Femur (tissue), 1 donor: ENCODE measurements at regions not wholly inside any gene's neighbourhood (a gene's known extent, or its start where the extent isn't known, plus 50 kb on each side); places are given as distances from the start of the nearest gene placed in this dataset.

Experiments used
- DNase-seq: peaks from one replicate; pipeline ENCODE4 v3.0.0-alpha.2; 2017

DNA sequence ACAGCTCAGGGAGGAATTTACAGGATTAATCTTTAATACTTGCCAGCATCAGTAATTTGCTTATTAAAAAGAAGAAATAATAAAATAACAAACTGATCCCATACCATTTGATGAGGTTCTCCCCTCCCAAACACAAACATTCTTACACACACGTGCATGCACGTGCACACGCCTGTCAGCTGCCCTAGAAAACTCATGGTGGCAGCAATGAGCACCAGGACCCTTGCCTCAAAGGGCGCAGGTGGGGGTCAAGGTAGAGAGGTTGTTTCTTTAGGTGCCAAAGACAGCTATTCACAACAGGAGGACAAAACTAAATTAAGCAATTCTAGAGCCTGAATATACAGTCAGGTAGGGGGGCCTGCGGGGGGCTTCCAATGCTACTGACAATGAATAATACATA is 219.3 kb downstream of the BUD13 start:
- DNase-seq, result no peak

DNA sequence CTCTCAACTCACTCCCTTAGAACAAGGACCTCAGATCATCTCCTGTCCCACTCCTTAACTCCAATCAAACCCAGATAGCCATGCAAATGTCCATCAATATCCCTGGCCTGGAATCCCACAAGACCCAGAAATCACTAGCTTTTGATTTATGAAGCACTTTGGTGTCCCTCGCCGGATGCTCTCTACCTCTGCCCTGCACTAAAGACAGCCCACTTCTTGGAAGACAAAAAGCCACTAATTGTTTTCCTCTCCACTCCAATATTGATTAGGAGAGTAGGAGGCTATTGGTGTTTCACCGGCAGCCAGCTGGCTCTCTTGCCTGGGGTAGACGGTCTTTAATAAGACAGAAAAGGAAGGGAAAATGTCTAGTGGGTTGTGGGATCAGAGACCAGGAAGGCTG is 221.2 kb downstream of the BUD13 start:
- DNase-seq, result no peak

DNA sequence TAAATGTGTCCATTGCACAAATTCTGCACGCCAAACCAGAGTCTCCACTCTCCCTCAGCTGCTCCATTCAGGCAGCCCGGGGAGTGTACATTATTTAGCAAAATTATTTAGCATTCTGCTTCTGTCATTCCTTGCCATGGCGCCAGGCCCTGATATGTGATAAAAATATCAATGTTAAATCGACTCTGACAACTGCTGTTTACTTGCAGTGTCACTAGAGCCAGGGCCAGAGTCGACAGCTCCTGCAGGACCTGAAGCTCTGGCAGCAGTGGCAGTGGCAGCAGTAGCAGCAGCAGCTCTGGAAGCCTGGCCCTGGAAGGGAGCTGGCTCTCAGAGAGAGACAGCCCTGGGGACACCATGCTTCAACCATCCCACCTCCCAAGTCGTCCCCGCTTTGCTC is 224.5 kb downstream of the BUD13 start:
- DNase-seq, result no peak

DNA sequence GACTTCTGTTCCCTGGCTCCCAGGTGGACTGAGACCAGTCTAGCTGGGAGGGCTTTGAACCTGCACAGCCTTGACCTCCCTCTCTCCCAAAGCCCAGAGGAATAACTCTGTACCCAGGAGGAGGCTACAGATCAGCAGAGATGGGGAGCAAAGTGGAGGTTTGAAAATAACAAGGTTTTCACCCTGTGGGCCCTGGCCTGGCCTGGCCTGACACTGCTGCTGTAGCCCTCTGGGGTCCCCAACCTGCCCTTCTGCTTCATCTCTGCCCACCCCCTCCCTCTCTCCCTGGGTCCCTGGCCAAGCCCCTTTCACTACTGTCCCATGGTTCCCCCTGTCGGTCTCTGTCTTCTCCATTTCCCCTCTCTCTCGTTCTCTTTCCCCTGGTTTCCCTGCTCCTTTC is 225.2 kb downstream of the BUD13 start:
- no peak for DNase-seq

DNA sequence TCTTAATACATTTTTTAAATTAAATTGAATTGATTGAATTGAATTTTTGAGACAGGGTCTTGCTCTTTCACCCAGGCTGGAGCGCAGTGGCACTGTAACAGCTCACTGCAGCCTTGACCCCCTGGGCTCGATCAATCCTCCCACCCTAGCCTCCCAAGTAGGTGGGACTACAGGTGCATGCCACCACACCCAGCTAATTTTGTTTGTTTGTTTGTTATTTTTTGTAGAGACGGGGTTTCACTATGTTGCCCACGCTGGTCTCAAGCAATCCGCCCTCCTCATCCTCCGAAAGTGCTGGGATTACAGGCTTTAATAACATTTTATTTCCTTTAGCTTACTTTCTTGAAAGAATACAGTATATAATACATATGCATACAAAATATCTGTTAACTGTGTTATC is 226.9 kb downstream of the BUD13 start:
- DNase-seq, result no peak

DNA sequence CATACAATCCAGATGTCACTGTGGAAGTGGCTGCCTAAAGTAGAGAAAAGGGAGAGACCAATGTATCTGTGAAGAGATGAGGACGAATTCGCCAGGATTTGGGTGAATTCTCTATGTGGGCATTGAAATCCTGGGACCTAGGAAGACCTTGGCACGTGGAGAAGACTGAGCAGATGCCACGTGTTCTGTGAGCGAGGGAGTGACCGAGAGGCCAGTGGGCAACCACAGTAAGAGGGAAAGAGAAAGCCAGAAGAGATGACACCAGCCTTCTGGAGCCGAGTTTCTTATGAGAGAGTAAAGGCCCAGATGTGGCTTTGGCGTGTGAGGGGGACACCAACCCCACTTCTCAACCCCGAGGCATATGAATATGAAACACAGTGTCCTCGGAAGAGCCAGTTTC is 228.1 kb downstream of the BUD13 start:
- no peak for DNase-seq

DNA sequence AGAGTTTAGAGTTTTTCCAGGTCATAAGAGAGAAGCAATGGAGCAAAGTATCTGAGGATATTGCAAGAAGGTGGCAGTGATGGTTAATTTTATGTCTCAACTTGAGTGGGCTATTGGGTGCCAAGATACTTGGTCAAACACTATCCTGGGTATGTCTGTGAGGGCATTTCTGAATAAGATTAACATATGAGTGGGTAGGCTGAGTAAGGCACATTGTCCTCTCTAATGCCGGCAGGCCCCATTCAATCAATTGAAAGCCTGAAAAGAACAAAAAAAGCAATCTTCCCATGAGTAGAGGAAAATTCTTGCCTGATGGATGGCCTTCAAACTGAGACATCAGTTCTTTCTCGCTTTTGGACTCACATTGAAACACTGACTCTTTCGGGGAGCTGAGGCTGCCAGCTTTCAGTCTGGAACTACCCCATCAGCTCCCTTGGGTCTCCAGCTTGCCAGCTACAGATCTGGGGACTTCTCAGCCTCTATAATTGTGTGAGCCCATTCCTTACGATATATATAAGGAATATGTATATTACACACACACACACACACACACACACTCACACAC is 228.8 kb downstream of the BUD13 start:
- DNase-seq, result no peak

DNA sequence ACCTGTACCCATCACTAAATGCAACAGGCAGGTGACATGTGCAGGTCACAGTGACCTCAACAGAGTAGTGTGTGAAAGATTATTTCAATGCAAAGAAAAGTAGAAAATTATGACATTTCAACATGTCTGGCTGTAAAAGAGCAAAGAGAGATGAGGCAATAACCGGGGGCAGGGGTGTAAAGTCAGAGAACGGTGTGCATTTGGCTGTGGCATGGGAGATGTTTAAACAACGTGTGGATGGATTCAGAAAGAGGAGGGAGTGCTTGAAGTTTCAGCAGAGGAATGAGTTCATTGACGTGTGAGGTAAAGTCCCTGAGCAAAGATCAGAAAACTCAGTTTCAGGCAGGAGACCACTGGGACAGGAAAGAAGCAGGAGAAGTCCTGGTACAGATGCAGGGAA is 229.7 kb downstream of the BUD13 start:
- no peak for DNase-seq

DNA sequence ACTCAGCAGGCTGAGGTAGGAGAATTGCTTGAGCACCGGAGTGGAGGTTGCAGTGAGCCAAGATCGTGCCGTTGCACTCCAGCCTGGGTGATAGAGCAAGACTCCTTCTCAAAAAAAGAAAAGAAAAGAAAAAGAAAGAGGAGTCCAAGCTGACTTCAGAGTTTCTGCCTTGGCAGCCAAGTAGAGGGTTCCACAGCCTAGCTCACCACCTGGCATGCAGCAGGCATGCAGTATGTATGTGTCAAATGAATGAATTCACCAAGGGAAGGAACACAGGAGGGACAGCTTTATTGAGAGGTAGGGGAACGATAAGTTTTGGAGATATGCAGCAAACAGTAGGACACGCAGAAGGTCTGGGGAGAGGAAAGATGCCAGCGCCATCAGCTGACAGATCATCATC is 230.4 kb downstream of the BUD13 start:
- no peak for DNase-seq

DNA sequence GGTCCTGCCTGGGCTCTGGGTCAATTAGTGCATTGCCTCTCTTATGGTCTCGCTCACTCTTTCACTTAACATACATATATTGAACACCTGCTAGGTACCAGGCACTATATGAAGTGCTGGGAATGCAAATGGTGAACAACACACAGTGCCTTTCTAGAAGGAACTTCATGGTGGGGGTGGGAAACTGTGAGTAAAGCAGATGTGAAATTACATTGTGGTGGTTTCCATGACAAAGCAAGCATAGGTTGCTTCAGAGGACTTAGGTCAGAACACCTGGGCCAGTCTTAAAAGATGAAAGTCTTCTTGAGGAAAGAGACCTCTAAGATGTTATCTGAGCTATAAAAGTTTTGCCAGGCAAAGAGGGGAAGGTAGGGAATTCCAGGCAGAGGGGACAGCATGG is 231.3 kb downstream of the BUD13 start:
- DNase-seq, result no peak

DNA sequence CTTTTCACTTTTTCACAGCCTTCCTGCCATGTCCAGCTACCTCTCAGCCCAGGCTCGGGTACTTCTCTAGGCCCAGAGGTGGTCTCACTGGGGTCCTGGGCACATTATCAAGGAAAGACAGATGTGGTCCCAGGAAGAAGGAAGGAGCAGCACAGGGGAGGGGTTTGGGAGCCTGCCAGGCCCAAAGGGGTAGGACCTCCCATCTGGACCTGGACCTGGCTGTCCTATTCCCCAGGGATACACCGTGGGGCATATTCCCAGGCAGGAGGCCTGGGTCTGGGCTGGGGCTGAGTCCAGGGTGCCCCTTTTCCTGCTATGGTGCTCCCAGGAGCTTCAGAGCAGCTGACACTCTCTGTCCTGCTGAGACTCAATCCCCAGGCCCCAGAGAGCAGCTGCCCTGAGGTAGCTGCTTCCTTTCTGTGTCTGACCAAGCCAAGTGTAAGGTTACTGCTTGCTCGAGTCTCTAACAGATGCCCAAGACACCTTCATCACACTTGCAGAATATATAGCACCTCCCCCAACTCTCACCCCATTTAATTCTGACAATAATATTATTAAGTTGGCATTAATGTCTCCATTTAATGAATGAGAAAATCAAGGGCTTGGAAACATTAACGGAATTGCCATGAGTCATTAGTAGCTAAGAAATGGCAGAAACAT is 232.0 kb downstream of the BUD13 start:
- DNase-seq, result no peak

DNA sequence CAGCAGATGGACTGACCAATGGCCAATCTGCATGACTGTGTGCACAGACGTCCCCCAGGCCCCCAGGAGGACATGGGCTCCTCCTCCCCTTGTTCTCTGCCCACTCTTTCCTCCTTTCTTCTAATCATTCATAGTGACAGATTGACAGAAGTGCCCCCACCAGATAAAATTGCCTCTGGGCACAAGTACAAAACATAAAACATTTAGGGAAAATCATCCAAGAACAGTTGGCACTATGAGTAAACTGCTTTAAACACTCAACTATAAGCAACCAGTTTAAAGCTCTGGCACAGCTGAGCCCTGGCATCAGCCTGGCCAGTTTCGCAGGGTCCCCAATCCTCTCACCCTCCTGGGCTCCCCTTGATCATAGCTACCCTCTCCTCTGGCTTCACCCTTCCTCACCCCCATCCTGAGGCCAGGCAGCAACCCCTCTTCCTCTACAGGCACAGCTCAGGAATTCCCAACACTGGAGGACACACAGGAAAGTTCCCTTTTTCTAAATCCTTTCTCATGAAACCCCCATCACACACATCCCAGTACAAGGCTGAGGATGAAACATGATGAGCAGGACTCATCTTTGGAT is 232.9 kb downstream of the BUD13 start:
- no peak for DNase-seq

DNA sequence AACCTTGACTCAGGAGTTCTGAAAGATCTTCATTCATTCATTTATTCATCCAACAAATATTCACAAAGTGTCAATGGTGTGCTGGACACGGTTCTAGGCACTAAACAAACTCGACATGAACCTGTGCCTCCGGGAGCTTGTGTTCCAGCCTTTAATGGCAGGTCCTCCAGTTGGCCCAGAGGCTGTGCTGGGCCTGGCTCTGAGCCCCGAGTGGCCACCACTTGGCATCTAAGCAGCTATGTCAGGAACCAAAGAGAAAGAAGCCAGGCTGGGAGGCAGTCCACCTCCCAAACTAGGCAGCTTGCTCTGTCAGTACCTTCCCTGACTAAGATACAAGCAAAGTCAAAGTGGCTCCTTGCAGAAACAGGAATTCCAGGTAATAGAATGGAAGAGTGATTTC is 233.6 kb downstream of the BUD13 start:
- DNase-seq, result no peak

DNA sequence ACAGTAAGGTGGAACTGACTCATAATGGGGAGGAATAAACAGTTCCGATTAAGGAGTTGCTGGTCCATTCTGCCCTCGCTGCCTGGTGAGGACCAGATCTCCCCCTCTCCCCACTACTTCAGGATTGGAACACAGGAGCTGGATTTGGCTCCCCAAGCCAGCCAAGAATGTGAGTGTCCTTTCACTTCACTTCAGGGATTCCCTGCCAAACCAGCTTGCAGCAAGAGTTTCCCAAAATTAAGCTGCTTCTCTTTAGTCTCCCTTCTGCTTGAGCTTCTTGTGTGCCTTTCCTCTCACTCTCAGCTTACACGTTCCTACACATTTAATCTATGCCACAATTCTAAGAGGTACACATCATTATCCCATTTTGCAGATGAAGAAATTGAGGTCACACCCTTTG is 234.1 kb downstream of the BUD13 start:
- no peak for DNase-seq

DNA sequence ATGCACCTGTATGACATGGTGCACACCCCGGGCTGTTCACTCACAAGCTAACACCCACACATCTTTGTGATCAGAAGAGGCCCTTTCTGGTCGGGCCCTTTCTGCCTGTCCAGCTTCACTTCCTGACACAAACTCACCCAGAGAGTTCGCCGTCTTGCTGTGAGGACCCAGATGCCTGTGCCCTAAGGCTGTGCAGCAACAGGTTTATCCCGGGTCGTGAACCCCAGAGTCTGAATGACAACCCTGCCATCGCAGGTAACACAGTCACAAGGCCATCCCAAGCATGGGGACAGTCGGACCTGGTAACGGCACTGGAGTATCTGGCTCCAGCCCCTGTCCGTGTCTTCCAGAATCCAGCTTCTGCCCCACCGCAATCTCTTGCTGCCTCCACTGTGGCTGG is 235.1 kb downstream of the BUD13 start:
- DNase-seq, result no peak

DNA sequence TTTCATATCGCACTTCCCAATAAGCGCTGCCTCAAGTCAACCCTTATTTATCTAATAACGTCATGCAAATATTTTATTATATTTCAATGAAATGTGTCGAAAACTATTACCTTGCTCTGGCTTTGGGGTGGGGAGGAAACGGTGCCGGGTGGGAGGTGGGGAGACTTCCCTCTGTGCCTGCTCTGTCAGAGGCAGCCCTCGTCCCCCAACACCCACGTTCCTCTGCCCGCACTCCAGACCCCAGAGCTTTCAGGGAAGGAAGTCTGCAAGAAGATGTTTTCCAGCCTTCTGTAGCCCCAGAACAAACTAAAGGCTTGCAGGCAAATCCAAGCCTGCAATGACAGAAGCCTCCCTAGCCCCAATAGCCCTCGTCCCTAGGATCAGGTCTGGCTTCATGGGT is 235.7 kb downstream of the BUD13 start:
- DNase-seq, result no peak

DNA sequence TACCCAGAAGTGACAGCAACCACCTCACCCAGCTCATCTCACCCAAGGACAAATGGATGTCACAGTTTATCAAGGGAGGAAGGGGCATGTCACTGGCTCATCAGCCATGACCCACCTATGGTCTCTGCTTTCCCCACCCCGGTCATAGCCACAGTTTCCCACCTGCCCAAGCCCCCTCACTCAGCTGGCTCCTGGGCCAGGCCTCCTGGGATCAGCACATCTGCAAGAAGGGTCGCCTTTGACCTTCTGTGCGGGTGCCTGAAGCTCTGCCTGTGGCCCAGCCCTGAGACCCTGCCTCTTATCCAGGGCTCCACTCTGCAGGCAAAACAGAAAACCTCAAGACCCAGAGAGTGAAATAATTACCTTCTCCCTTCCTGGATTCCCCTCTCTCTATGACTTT is 236.4 kb downstream of the BUD13 start:
- DNase-seq, result no peak

DNA sequence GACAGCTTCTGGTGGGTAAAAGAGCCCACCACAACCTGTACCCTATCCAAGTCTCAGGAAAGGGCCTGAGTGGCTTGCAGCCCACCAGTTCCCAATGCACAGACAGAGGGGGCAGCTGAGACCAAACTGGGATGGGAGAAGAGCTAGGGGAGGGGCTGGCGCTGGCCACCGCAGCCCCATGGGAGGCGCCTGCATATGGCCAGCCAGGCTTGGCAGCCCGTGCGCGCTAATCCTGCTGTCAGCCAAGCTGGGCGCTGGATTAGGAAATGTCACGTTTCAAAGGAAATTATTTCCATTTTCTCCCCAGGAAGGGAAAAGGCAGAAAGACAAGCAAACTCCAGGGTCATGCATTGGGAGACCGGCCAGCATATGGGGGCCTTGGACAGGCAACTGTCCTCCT is 236.8 kb downstream of the BUD13 start:
- DNase-seq, result no peak

DNA sequence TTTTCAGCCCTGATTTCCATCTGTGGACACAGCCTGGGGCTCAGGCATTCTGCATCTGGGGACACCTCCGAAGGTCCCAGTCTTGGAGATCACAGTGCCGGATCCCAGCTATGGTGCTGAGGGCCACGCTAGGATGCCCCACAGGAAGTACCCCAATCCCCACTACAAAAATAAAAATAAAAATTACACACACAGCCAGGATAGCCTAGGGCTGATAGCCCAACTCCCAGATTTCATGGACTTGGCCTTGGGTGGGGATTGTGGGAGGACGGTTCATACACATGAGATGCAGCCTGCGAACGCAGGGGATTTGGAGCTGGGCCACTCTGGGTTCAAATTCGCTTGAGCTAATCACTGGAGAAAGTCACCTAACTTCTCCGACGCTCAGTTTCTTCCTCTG is 237.7 kb downstream of the BUD13 start:
- no peak for DNase-seq

DNA sequence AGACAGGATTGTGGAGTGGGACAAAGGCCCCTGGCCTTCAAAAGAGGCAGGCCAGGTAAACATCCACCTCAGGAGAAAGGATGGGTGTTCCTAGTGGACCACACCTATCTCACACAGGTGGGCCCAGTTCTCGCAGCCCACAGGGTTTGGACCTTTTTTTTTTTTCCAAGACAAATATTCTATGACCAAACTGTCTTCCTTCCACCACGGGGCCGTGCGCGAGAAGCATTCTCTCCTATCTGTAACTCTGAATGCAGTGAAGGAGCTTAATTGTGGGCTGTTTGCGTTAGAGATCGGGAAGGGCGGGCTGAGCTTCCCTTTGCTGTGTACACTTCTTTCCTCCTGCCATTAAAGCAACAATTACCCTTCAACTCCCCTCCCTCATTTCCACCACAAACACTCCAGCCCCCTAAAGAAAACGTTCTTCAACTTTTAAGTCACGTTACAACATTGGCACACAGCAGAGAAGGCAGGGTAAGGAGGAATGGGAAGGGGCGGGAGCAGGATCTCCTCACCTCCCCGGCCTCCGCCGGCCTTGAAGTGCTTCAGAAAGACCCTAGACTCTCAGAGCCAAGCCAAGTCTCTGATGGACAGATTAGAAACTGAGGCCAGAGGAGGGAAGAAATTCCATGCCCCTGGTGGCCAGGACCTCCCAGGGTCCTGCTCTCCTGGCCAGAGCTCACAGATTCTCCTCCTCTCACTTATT is 238.4 kb downstream of the BUD13 start:
- DNase-seq, result no peak

DNA sequence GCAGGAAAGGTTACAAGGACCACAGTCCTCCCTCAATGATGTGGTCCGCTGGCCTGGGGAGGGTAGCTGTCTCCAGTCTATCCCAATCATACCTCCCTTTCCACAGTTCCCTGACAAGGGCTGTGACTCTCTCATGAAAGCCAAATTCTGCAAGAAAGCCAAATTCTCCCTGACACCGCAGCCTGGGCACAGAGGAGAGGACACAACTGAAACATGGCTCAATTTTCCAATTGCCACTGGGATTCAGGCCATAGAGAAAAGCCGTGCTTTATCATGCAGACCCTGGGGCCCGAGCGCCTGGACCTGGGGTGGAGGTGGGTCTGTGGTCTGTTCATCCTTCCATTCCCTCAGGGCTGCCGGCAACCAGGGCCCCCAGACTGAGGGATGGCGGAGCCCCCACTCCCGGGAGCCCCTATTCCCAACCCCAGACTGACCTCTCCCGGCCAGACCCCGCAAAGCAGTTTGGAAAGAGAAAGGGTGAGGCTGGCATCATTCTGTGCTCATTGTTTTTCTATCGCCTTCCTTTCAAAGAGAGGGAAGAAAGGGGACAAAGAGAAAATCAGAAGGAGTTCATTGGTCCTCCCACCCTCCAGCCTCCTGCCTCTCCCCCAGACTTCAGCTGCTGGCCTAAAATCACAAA is 239.5 kb downstream of the BUD13 start:
- no peak for DNase-seq

DNA sequence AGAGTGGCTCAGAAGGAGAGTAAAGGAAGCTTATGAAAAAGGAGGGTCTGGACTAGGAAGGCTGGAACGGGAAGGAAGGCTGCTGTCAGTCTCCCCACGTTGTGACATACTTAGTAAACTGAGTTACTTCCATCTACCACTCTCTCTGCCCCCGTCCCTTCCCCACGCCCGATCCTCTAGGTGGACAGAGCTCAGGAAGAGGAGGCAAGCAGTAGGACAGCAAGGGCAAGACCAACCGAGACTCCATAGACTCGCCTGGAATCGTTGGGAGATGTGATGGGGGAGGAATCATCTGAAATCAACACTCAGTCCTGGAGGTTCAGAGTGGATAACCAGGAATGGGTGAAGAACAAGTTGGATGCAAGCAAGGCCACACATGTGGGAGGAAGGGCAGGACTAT is 240.7 kb downstream of the BUD13 start:
- no peak for DNase-seq

DNA sequence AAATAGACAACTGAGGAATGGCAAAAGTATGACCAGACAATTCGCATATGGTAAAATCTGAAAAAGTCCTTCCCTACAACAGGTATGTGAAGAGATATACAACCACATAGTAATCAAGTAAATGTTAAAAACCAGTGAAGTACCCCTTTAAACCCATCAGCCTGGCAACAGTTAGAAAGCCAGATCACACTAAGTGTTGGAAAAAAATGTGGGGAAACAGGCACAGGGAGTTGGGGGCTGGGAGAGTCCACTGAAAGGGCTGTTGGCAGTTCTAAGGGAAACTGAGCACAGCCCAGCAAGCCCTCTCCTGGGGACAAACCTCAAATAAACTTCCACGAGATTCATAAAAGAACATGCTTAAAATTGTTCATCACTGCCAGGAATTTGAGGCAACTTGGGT is 242.1 kb downstream of the BUD13 start:
- DNase-seq, result no peak

DNA sequence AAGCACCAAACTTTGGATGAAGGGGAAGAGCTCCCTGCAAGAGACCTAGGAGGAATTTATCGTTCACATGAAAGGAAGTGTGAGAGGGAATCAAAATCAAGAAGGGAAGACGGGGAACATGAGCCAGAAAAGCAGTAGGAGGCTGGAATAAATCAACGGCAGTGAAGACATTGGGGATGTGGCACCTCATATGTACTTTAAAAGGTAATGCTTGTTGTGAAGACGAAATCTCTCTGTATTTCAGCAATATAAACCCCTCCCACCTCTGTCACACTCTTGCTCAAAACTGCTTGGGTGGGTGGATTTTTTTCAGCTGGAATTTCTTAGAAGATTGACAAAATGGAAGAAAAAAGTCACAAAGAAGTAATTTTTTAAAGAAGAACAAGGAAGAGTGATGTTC is 243.5 kb downstream of the BUD13 start:
- DNase-seq, result no peak
